MM.1S (cell line): ENCODE measurements at regions not wholly inside any gene's neighbourhood (a gene's known extent, or its start where the extent isn't known, plus 50 kb on each side); places are given as distances from the start of the nearest gene placed in this dataset.

Experiments used
- EZH2 ChIP-seq: fragments of 300-600 bp; sonication (generic); optimal IDR thresholded peaks from 2 replicates; pipeline ENCODE3; 2017; ENCODE audit warnings: low read depth, mild to moderate bottlenecking, antibody characterized with exemption, low read length, mixed read lengths
- TF ChIP-seq, protein P1 (sequence below): fragments of 300-600 bp; sonication (generic); IDR thresholded peaks from 2 replicates; pipeline ENCODE4 v1.5.1; 2016; ENCODE audit warnings: antibody characterized with exemption, low read length, mixed read lengths

- TF ChIP-seq, protein P1, sequence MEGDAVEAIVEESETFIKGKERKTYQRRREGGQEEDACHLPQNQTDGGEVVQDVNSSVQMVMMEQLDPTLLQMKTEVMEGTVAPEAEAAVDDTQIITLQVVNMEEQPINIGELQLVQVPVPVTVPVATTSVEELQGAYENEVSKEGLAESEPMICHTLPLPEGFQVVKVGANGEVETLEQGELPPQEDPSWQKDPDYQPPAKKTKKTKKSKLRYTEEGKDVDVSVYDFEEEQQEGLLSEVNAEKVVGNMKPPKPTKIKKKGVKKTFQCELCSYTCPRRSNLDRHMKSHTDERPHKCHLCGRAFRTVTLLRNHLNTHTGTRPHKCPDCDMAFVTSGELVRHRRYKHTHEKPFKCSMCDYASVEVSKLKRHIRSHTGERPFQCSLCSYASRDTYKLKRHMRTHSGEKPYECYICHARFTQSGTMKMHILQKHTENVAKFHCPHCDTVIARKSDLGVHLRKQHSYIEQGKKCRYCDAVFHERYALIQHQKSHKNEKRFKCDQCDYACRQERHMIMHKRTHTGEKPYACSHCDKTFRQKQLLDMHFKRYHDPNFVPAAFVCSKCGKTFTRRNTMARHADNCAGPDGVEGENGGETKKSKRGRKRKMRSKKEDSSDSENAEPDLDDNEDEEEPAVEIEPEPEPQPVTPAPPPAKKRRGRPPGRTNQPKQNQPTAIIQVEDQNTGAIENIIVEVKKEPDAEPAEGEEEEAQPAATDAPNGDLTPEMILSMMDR: no peak
- TF ChIP-seq EZH2: no peak
Observed at GRCh38 chr5:167671176-167671575, 620.3 kb upstream of the WWC1 start.
